AG09309 (cell line): ENCODE measurements at regions not wholly inside any gene's neighbourhood (a gene's known extent, or its start where the extent isn't known, plus 50 kb on each side); places are given as distances from the start of the nearest gene placed in this dataset.
A peak's percentile ranks its signal among the peaks of the same experiment; 100 is the strongest.

Source experiments
- DNase-seq: peaks from one replicate; pipeline ENCODE4 v3.0.0-alpha.2; 2010; ENCODE audit warnings: low read depth
- H3K4me3 ChIP-seq: 2 replicates; pipeline ENCODE4 v1.5.1; 2011; ENCODE audit warnings: mild to moderate bottlenecking, low read depth, low read length, moderate library complexity; ENCODE audit not compliant: control insufficient read depth
- TF ChIP-seq, protein P1 (sequence below): IDR thresholded peaks from 2 replicates; pipeline ENCODE4 v1.5.1; 2011; ENCODE audit warnings: mild to moderate bottlenecking, low read depth, low read length, inconsistent platforms; ENCODE audit not compliant: insufficient read depth, control insufficient read depth; ENCODE audit errors: missing control alignments

DNA sequence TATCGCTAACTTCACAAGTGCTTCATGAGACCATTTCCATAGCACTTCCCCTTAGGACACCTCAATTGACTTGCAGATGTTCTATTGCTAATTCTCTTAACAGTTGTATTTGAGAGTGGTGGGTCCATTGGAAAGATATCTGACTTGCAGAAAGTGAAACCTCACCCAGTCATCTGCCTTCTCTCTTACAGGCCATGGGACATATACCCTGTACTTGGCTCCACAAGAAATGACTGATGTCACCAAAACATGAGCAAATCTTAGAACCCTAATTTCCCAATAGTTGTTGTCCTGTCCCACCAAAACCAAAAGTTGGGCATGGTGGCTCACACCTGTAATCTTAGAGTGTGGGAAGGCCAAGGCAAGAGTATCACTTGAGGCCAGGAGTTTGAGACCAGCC is 101.9 kb upstream of the MAML3 start:
- DNase-seq = no peak
- no peak overlapping the region for H3K4me3 ChIP-seq
- TF ChIP-seq, protein P1, sequence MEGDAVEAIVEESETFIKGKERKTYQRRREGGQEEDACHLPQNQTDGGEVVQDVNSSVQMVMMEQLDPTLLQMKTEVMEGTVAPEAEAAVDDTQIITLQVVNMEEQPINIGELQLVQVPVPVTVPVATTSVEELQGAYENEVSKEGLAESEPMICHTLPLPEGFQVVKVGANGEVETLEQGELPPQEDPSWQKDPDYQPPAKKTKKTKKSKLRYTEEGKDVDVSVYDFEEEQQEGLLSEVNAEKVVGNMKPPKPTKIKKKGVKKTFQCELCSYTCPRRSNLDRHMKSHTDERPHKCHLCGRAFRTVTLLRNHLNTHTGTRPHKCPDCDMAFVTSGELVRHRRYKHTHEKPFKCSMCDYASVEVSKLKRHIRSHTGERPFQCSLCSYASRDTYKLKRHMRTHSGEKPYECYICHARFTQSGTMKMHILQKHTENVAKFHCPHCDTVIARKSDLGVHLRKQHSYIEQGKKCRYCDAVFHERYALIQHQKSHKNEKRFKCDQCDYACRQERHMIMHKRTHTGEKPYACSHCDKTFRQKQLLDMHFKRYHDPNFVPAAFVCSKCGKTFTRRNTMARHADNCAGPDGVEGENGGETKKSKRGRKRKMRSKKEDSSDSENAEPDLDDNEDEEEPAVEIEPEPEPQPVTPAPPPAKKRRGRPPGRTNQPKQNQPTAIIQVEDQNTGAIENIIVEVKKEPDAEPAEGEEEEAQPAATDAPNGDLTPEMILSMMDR = no peak

DNA sequence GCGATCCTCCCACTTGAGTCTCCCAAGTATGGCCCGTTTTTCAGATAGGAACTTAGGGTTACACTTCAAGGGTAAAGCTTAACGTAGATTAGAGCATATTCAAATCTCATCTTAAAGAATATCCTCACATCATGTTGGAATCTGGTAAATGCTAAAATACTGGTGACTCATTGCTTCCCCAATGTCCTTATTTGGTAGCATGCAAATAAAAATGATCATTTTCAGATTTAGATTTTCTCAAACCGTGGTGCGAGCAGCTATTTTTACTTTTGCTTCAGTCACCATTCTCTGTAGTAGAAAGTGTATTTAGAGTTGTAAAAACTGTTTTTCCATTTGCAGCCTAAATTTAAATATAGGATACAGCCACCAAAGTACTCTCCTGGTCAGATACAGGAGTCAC is 101.5 kb upstream of the MAML3 start:
- TF ChIP-seq, protein P1 = no peak
- no peak for DNase-seq
- no peak overlapping the region for H3K4me3 ChIP-seq

- TF ChIP-seq, protein P1 = no peak
- H3K4me3 ChIP-seq = no peak overlapping the region
- no peak for DNase-seq
Measured at GRCh38 chr4:140254651-140255299, 100.8 kb upstream of the MAML3 start.

- no peak overlapping the region for H3K4me3 ChIP-seq
- TF ChIP-seq, protein P1 = no peak
Measured at GRCh38 chr4:140253556-140254027, 99.6 kb upstream of the MAML3 start.

GRCh38 chr4:140252742-140253555 is 99.0 kb upstream of the MAML3 start:
- TF ChIP-seq, protein P1 = peak; percentile 83
- DNase-seq = no peak
- H3K4me3 ChIP-seq = peak overlapping the region; percentile 68

More at GRCh38 chr4:140253556-140254027, 99.6 kb upstream of the MAML3 start:
- DNase-seq = no peak

GRCh38 chr4:140252141-140252741 is 98.3 kb upstream of the MAML3 start:
- no peak for DNase-seq
- TF ChIP-seq, protein P1 = no peak

More at GRCh38 chr4:140252141-140252741, 98.3 kb upstream of the MAML3 start:
- H3K4me3 ChIP-seq = peak overlapping the region; percentile 68
